ENCODE measurements at regions not wholly inside any gene's neighbourhood (a gene's known extent, or its start where the extent isn't known, plus 50 kb on each side); places are given as distances from the start of the nearest gene placed in this dataset.

- peak overlapping the region; percentile 72 for H3K4me3 ChIP-seq (ENCODE audit: low read depth, low read length)
- no peak for TF ChIP-seq CTCF (IDR thresholded peaks at IDR 0.05; ENCODE audit: insufficient read depth, low read depth, low read length)
- DNase-seq (ENCODE audit: low read depth): peak; percentile 87
These were observed 87.8 kb downstream of the PRKAB2 start for GRCh38 chr1:147084273-147085096.

- H3K4me3 ChIP-seq (ENCODE audit: low read depth, low read length): peak overlapping the region; percentile 72
- DNase-seq (ENCODE audit: low read depth): no peak
- no peak for TF ChIP-seq CTCF (IDR thresholded peaks at IDR 0.05; ENCODE audit: insufficient read depth, low read depth, low read length)
These were observed 88.4 kb downstream of the PRKAB2 start for GRCh38 chr1:147083919-147084272.

- no peak for TF ChIP-seq CTCF (IDR thresholded peaks at IDR 0.05; ENCODE audit: insufficient read depth, low read depth, low read length)
- H3K4me3 ChIP-seq (ENCODE audit: low read depth, low read length): no peak overlapping the region
- no peak for DNase-seq (ENCODE audit: low read depth)
These were observed 91.4 kb downstream of the PRKAB2 start for GRCh38 chr1:147080671-147081394.

GRCh38 chr1:147080006-147080661 lies 92.1 kb downstream of the PRKAB2 start:
- DNase-seq (ENCODE audit: low read depth): no peak
- no peak for TF ChIP-seq CTCF (IDR thresholded peaks at IDR 0.05; ENCODE audit: insufficient read depth, low read depth, low read length)
- H3K4me3 ChIP-seq (ENCODE audit: low read depth, low read length): no peak overlapping the region

GRCh38 chr1:147079400-147080005 lies 92.8 kb downstream of the PRKAB2 start:
- no peak overlapping the region for H3K4me3 ChIP-seq (ENCODE audit: low read depth, low read length)
- no peak for DNase-seq (ENCODE audit: low read depth)
- no peak for TF ChIP-seq CTCF (IDR thresholded peaks at IDR 0.05; ENCODE audit: insufficient read depth, low read depth, low read length)

- no peak for DNase-seq (ENCODE audit: low read depth)
- no peak for TF ChIP-seq CTCF (IDR thresholded peaks at IDR 0.05; ENCODE audit: insufficient read depth, low read depth, low read length)
- no peak overlapping the region for H3K4me3 ChIP-seq (ENCODE audit: low read depth, low read length)
These were observed 93.5 kb downstream of the PRKAB2 start for GRCh38 chr1:147078606-147079399.

Measured in fibroblast of villous mesenchyme (primary cell).